ENCODE measurements at regions not wholly inside any gene's neighbourhood (a gene's known extent, or its start where the extent isn't known, plus 50 kb on each side); places are given as distances from the start of the nearest gene placed in this dataset.

- H3K4me1 Mint-ChIP-seq (ENCODE audit: insufficient read depth, unreplicated experiment), result peaks cover 9% of the 10 kb centered on the region
- TF ChIP-seq, protein P1, sequence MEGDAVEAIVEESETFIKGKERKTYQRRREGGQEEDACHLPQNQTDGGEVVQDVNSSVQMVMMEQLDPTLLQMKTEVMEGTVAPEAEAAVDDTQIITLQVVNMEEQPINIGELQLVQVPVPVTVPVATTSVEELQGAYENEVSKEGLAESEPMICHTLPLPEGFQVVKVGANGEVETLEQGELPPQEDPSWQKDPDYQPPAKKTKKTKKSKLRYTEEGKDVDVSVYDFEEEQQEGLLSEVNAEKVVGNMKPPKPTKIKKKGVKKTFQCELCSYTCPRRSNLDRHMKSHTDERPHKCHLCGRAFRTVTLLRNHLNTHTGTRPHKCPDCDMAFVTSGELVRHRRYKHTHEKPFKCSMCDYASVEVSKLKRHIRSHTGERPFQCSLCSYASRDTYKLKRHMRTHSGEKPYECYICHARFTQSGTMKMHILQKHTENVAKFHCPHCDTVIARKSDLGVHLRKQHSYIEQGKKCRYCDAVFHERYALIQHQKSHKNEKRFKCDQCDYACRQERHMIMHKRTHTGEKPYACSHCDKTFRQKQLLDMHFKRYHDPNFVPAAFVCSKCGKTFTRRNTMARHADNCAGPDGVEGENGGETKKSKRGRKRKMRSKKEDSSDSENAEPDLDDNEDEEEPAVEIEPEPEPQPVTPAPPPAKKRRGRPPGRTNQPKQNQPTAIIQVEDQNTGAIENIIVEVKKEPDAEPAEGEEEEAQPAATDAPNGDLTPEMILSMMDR (IDR thresholded peaks at IDR 0.05; ENCODE audit: unreplicated experiment), result no peak
- CTCF ChIA-PET, result interaction anchor here (0.6 to 0.9 kb wide), 3 partner anchors 11 to 1025 kb away, joined by 3 to 4 read pairs (median 3); no protein-coding TSS in a partner anchor
- no peaks in the 10 kb centered on the region for H3K27me3 Mint-ChIP-seq (ENCODE audit: insufficient read depth, unreplicated experiment)
- intact Hi-C loops (cut with micrococcal nuclease), result no loop called here
- no TSS peak for BruUV-seq (replicated peaks)
- H3K9me3 Mint-ChIP-seq (ENCODE audit: unreplicated experiment), result no peaks in the 10 kb centered on the region
- no peak overlapping the region for H3K4me3 Mint-ChIP-seq (ENCODE audit: unreplicated experiment)
- POLR2A ChIA-PET, result no interaction called here
- H3K36me3 Mint-ChIP-seq (ENCODE audit: insufficient read depth, unreplicated experiment), result no peaks in the 10 kb centered on the region
- H3K27ac Mint-ChIP-seq (ENCODE audit: low read depth, unreplicated experiment), result no peak overlapping the region
- no peak for DNase-seq (ENCODE audit: unreplicated experiment)
Measured at GRCh38 chr1:104768466-104768865, 1018.8 kb downstream of the AMY1C start.

GRCh38 chr1:104780470-104781078 is 1030.9 kb downstream of the AMY1C start:
- POLR2A ChIA-PET, result no interaction called here
- no TSS peak for BruUV-seq (replicated peaks)
- no peaks in the 10 kb centered on the region for H3K4me1 Mint-ChIP-seq (ENCODE audit: insufficient read depth, unreplicated experiment)
- TF ChIP-seq, protein P1 (IDR thresholded peaks at IDR 0.05; ENCODE audit: unreplicated experiment), result peak; percentile 71
- H3K27ac Mint-ChIP-seq (ENCODE audit: low read depth, unreplicated experiment), result no peak overlapping the region
- H3K36me3 Mint-ChIP-seq (ENCODE audit: insufficient read depth, unreplicated experiment), result no peaks in the 10 kb centered on the region
- intact Hi-C loops (cut with micrococcal nuclease), result loop anchor here (5.0 to 10.0 kb wide), 4 partner anchors 354 to 1487 kb away; no protein-coding TSS in a partner anchor
- peak; percentile 45 for DNase-seq (ENCODE audit: unreplicated experiment)
- H3K27me3 Mint-ChIP-seq (ENCODE audit: insufficient read depth, unreplicated experiment), result no peaks in the 10 kb centered on the region
- H3K4me3 Mint-ChIP-seq (ENCODE audit: unreplicated experiment), result no peak overlapping the region
- H3K9me3 Mint-ChIP-seq (ENCODE audit: unreplicated experiment), result no peaks in the 10 kb centered on the region
- CTCF ChIA-PET, result interaction anchor here (0.6 to 2.7 kb wide), 9 partner anchors 10 to 1487 kb away, joined by 3 to 27 read pairs (median 3); no protein-coding TSS in a partner anchor

- no TSS peak for BruUV-seq (replicated peaks)
- no peaks in the 10 kb centered on the region for H3K27me3 Mint-ChIP-seq (ENCODE audit: insufficient read depth, unreplicated experiment)
- no peaks in the 10 kb centered on the region for H3K4me1 Mint-ChIP-seq (ENCODE audit: insufficient read depth, unreplicated experiment)
- intact Hi-C loops (cut with micrococcal nuclease), result loop anchor here (10.0 kb wide), 1 partner anchor 349 kb away; no protein-coding TSS in a partner anchor
- POLR2A ChIA-PET, result no interaction called here
- H3K9me3 Mint-ChIP-seq (ENCODE audit: unreplicated experiment), result no peaks in the 10 kb centered on the region
- H3K36me3 Mint-ChIP-seq (ENCODE audit: insufficient read depth, unreplicated experiment), result no peaks in the 10 kb centered on the region
- TF ChIP-seq, protein P1 (IDR thresholded peaks at IDR 0.05; ENCODE audit: unreplicated experiment), result no peak
- no peak overlapping the region for H3K4me3 Mint-ChIP-seq (ENCODE audit: unreplicated experiment)
- CTCF ChIA-PET, result interaction anchor here (2.7 kb wide), 1 partner anchor 1008 kb away, joined by 9 read pairs; no protein-coding TSS in a partner anchor
- DNase-seq (ENCODE audit: unreplicated experiment), result no peak
- no peak overlapping the region for H3K27ac Mint-ChIP-seq (ENCODE audit: low read depth, unreplicated experiment)
Measured at GRCh38 chr1:104785575-104786187, 1036.0 kb downstream of the AMY1C start.

DNA sequence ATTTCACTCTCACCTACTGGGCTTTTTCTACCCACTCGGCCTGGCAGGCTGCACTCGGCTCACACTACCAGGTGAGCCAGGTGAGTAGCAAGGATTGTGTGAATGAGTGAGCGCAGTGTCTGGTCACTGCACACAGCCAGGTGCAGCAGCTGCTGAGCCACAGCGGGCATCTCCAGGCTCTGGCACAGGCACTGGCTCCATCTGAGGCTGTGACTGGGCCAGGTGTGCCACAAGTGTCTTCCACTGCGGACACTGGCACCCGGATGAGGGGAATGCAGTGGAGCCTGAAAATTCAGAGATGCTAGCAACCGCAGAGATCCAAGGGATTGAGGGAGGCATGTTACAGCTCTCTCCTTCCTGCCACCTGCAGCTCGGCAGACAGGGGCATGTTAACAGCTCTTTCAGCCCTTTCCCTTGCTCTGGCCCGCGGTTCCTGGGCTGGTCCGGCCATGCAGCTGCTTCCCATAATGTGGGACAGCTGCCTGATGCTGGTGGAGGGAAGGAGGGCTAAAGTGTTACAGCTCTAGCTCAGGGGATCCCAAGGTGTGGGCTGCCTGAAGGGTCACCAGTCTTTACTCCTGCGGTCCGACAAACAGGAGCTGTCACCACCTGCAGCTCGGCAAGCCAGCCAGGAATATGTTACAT is 1038.3 kb downstream of the AMY1C start:
- POLR2A ChIA-PET, result no interaction called here
- intact Hi-C loops (cut with micrococcal nuclease), result loop anchor here (10.0 kb wide), 1 partner anchor 347 kb away; no protein-coding TSS in a partner anchor
- Mint-ChIP-seq H3K9me3 (ENCODE audit: unreplicated experiment) (no peaks in the 10 kb centered on the region), H3K27ac (ENCODE audit: low read depth, unreplicated experiment) (no peak overlapping the region), H3K36me3 (ENCODE audit: insufficient read depth, unreplicated experiment) (no peaks in the 10 kb centered on the region), H3K27me3 (ENCODE audit: insufficient read depth, unreplicated experiment) (no peaks in the 10 kb centered on the region), H3K4me3 (ENCODE audit: unreplicated experiment) (no peak overlapping the region), H3K4me1 (ENCODE audit: insufficient read depth, unreplicated experiment) (no peaks in the 10 kb centered on the region)
- CTCF ChIA-PET, result interaction anchor here (0.5 to 1.7 kb wide), 2 partner anchors 9 to 1626 kb away, joined by 3 to 5 read pairs; no protein-coding TSS in a partner anchor
- no TSS peak for BruUV-seq (replicated peaks)
- no peak for DNase-seq (ENCODE audit: unreplicated experiment)
- TF ChIP-seq, protein P1 (IDR thresholded peaks at IDR 0.05; ENCODE audit: unreplicated experiment), result no peak

Measured in MCF 10A (cell line).